ENCODE measurements at regions not wholly inside any gene's neighbourhood (a gene's known extent, or its start where the extent isn't known, plus 50 kb on each side); places are given as distances from the start of the nearest gene placed in this dataset.

- TF ChIP-seq POLR2A (IDR thresholded peaks at IDR 0.05; ENCODE audit: low read length) (no peak), GATA1 (IDR thresholded peaks at IDR 0.05; ENCODE audit: low read depth, low read length) (no peak)
Measured at GRCh38 chr22:22798232-22798616, 89.4 kb upstream of the IGLL5 start.
